DND-41 (cell line): ENCODE measurements at regions not wholly inside any gene's neighbourhood (a gene's known extent, or its start where the extent isn't known, plus 50 kb on each side); places are given as distances from the start of the nearest gene placed in this dataset.

Experiments used
- ATAC-seq: fragments of 200-7000 bp; cut with Tn5 transposase; 3 replicates; pipeline ENCODE4 v1.9.1; 2021; ENCODE audit warnings: low read depth; ENCODE audit not compliant: insufficient read depth
- DNase-seq: peaks from one replicate; pipeline ENCODE4 v3.0.0-alpha.2; 2020
- H2AFZ ChIP-seq: 2 replicates; pipeline ENCODE4 v1.6.0; 2012; ENCODE audit warnings: low read depth, low read length
- H3K27ac ChIP-seq: 2 replicates; pipeline ENCODE4 v1.5.1; 2012; ENCODE audit warnings: low read length, inconsistent platforms
- H3K27me3 ChIP-seq: fragments of 200-600 bp; sonication (generic); 2 replicates; pipeline ENCODE4 v1.6.0; 2012; ENCODE audit warnings: low read length, mild to moderate bottlenecking, inconsistent platforms; ENCODE audit not compliant: insufficient read depth, poor library complexity
- H3K36me3 ChIP-seq: 2 replicates; pipeline ENCODE4 v1.5.1; 2012; ENCODE audit warnings: low read length, inconsistent platforms; ENCODE audit not compliant: insufficient read depth
- H3K4me1 ChIP-seq: 2 replicates; pipeline ENCODE4 v1.5.1; 2012; ENCODE audit warnings: mild to moderate bottlenecking, low read length; ENCODE audit not compliant: insufficient read depth
- H3K4me2 ChIP-seq: 2 replicates; pipeline ENCODE4 v1.6.0; 2012; ENCODE audit warnings: mild to moderate bottlenecking, moderate library complexity, low read length, inconsistent platforms; ENCODE audit not compliant: insufficient read depth
- H3K4me3 ChIP-seq, 2 experiments: fragments of 200-600 bp in 1 of 2; shearing (Covaris generic) in 1 of 2; 2 replicates each; pipeline ENCODE4 v1.5.1; 2012 to 2016; ENCODE audit warnings: inconsistent platforms in 2 of 2, low read length in 2 of 2, mild to moderate bottlenecking in 2 of 2, low read depth in 1 of 2, moderate library complexity in 1 of 2
- H3K79me2 ChIP-seq: 2 replicates; pipeline ENCODE4 v1.6.0; 2012; ENCODE audit warnings: low read length, inconsistent platforms; ENCODE audit not compliant: insufficient read depth
- H3K9ac ChIP-seq: 2 replicates; pipeline ENCODE4 v1.6.0; 2012; ENCODE audit warnings: low read depth, mild to moderate bottlenecking, inconsistent platforms, low read length, moderate library complexity
- H3K9me3 ChIP-seq: 2 replicates; pipeline ENCODE4 v1.5.1; 2012; ENCODE audit warnings: low read length, moderate library complexity, mild to moderate bottlenecking, inconsistent platforms; ENCODE audit not compliant: insufficient read depth, severe bottlenecking
- H4K20me1 ChIP-seq: 2 replicates; pipeline ENCODE4 v1.6.0; 2012; ENCODE audit warnings: low read length; ENCODE audit not compliant: insufficient read depth
- CTCF ChIP-seq: IDR thresholded peaks from 2 replicates; pipeline ENCODE4 v1.5.1; 2012; ENCODE audit warnings: borderline replicate concordance, low read length, moderate library complexity, mild to moderate bottlenecking; ENCODE audit not compliant: poor library complexity, severe bottlenecking; ENCODE audit errors: extremely low read depth
- EZH2 ChIP-seq: IDR thresholded peaks from 3 replicates; pipeline ENCODE4 v1.6.1; 2012; ENCODE audit warnings: borderline replicate concordance, low read depth, mild to moderate bottlenecking, moderate library complexity, low read length, inconsistent platforms; ENCODE audit not compliant: severe bottlenecking

GRCh38 chr16:55941552-55941951, 66.4 kb upstream of the CES5A start:
- no peak for DNase-seq
- no peaks in the 10 kb centered on the region for H3K9me3 ChIP-seq
- no peak for TF ChIP-seq EZH2
- no peak for TF ChIP-seq CTCF

GRCh38 chr16:55938126-55938525, 63.0 kb upstream of the CES5A start:
- no peak for TF ChIP-seq CTCF
- no peak for TF ChIP-seq EZH2
- Histone ChIP-seq H3K79me2 (no peaks in the 10 kb centered on the region), H3K9me3 (no peaks in the 10 kb centered on the region), H4K20me1 (no peaks in the 10 kb centered on the region), H3K27me3 (peaks cover 5% of the 10 kb centered on the region), H3K4me3 (no peak overlapping the region), H3K36me3 (no peaks in the 10 kb centered on the region), H3K4me2 (no peak overlapping the region), H3K27ac (no peak overlapping the region), H3K4me1 (no peaks in the 10 kb centered on the region), H3K9ac (no peak overlapping the region), H2AFZ (no peak overlapping the region)
- ATAC-seq (no peak), DNase-seq (no peak)

More at GRCh38 chr16:55941552-55941951, 66.4 kb upstream of the CES5A start:
- no peaks in the 10 kb centered on the region for H3K79me2 ChIP-seq
- H3K4me3 ChIP-seq = no peak overlapping the region
- H3K4me1 ChIP-seq = no peaks in the 10 kb centered on the region
- H4K20me1 ChIP-seq = no peaks in the 10 kb centered on the region
- no peak overlapping the region for H3K4me2 ChIP-seq
- peaks cover 8% of the 10 kb centered on the region for H3K27me3 ChIP-seq
- H2AFZ ChIP-seq = no peak overlapping the region
- ATAC-seq = no peak
- no peak overlapping the region for H3K27ac ChIP-seq
- no peak overlapping the region for H3K9ac ChIP-seq
- H3K36me3 ChIP-seq = no peaks in the 10 kb centered on the region

- TF ChIP-seq EZH2 (no peak), CTCF (no peak)
- Histone ChIP-seq H3K9ac (no peak overlapping the region), H3K4me3 (no peak overlapping the region), H4K20me1 (no peaks in the 10 kb centered on the region), H2AFZ (no peak overlapping the region), H3K27ac (no peak overlapping the region), H3K79me2 (no peaks in the 10 kb centered on the region), H3K4me1 (no peaks in the 10 kb centered on the region), H3K9me3 (no peaks in the 10 kb centered on the region), H3K36me3 (no peaks in the 10 kb centered on the region), H3K27me3 (no peaks in the 10 kb centered on the region), H3K4me2 (no peak overlapping the region)
- no peak for ATAC-seq
- no peak for DNase-seq
Measured at GRCh38 chr16:55933038-55933437, 57.9 kb upstream of the CES5A start.

- no peaks in the 10 kb centered on the region for H3K79me2 ChIP-seq
- TF ChIP-seq EZH2 (no peak), CTCF (no peak)
Measured at GRCh38 chr16:55930036-55930435, 54.9 kb upstream of the CES5A start.

More at GRCh38 chr16:55930036-55930435, 54.9 kb upstream of the CES5A start:
- H3K36me3 ChIP-seq = no peaks in the 10 kb centered on the region
- no peaks in the 10 kb centered on the region for H3K4me1 ChIP-seq
- ATAC-seq = no peak
- no peaks in the 10 kb centered on the region for H4K20me1 ChIP-seq
- DNase-seq = no peak
- no peak overlapping the region for H3K4me2 ChIP-seq
- H3K9me3 ChIP-seq = no peaks in the 10 kb centered on the region
- H2AFZ ChIP-seq = no peak overlapping the region
- no peak overlapping the region for H3K27ac ChIP-seq
- H3K9ac ChIP-seq = no peak overlapping the region
- H3K27me3 ChIP-seq = no peaks in the 10 kb centered on the region
- no peak overlapping the region for H3K4me3 ChIP-seq
